GM12801 (cell line): ENCODE measurements at regions not wholly inside any gene's neighbourhood (a gene's known extent, or its start where the extent isn't known, plus 50 kb on each side); places are given as distances from the start of the nearest gene placed in this dataset.

Experiments
- CTCF ChIP-seq: IDR thresholded peaks from one replicate; pipeline ENCODE4 v1.5.1; 2011; ENCODE audit warnings: control low read depth; ENCODE audit not compliant: insufficient read length; ENCODE audit errors: extremely low read depth

GRCh38 chr1:88070956-88071355, 613.1 kb upstream of the PKN2 start:
- no peak for TF ChIP-seq CTCF

DNA sequence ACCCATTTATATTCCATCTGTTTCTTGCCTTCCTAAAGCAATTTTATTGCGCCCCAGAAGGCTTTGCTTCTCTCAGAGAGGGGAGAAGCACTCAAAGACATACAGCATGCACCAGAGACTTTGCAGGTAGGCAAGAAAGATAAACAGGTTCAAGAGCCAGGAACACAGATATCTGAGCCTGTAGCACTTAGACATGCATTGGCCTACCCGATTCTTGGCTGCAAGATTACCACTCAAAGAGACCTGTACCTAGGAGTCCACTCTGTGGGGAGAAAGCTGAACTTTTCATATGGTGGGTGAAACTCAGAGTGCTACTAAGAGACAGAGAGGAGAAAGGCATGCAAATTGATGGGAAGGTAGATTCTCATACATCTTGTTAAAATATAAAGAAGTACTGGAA, 609.4 kb upstream of the PKN2 start:
- no peak for TF ChIP-seq CTCF

GRCh38 chr1:88075813-88076212, 608.3 kb upstream of the PKN2 start:
- TF ChIP-seq CTCF: no peak

GRCh38 chr1:88079036-88079435, 605.0 kb upstream of the PKN2 start:
- TF ChIP-seq CTCF: no peak

DNA sequence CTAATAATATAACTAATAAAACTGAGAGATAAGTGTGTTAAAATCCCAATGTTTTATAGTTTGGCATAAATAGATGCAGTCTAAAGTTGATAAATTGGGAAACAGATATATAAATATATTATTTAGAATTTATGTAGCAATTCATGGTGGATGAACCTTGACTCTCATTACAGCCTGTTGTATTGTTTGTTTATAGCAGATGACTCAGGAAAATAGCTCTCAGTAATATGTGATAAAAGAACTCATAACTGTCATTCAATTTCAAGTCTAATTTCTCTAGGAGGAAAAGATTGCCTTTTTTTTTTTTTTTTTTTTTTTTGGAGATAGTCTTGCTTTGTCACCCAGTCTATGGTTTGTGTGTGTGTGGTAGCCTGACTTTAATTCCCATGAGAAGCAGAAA, 603.2 kb upstream of the PKN2 start:
- no peak for TF ChIP-seq CTCF

- TF ChIP-seq CTCF: no peak
Measured at GRCh38 chr1:88088481-88088880, 595.6 kb upstream of the PKN2 start.

DNA sequence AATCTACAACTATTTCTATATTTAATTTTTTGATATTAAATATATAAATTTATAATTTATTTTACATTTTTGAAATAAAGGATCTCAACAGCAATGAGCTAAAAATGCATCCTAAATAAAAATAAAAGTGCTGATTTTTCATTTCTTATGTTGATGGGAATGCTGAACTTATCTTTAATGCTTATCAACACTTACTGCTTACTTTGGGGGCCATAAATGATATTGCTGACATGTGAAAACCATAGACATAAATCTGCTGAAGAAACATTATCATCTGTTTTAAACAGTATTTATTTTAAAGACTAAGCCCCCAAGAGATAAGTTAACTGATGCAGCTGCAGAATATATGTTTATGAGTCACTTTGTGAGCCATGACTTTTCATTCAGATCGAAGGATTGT, 594.1 kb upstream of the PKN2 start:
- TF ChIP-seq CTCF: no peak

- no peak for TF ChIP-seq CTCF
Measured at GRCh38 chr1:88098881-88099280, 585.2 kb upstream of the PKN2 start.
